ENCODE measurements at regions not wholly inside any gene's neighbourhood (a gene's known extent, or its start where the extent isn't known, plus 50 kb on each side); places are given as distances from the start of the nearest gene placed in this dataset.

- TF ChIP-seq USF1 (IDR thresholded peaks at IDR 0.05) = no peak
- TF ChIP-seq EP300 (IDR thresholded peaks at IDR 0.05; ENCODE audit: borderline replicate concordance) = no peak
- no peak for TF ChIP-seq TAF1 (IDR thresholded peaks at IDR 0.05; ENCODE audit: low read depth)
- TF ChIP-seq EGR1 (IDR thresholded peaks at IDR 0.05) = no peak
- no peak for TF ChIP-seq MAX (IDR thresholded peaks at IDR 0.05)
- TF ChIP-seq RAD21 (IDR thresholded peaks at IDR 0.05; ENCODE audit: low read depth) = no peak
- no peak for TF ChIP-seq CEBPB (IDR thresholded peaks at IDR 0.05)
- TF ChIP-seq TEAD4 (IDR thresholded peaks at IDR 0.05) = no peak
- TF ChIP-seq YY1 (IDR thresholded peaks at IDR 0.05; ENCODE audit: low read depth) = no peak
- TF ChIP-seq REST (IDR thresholded peaks at IDR 0.05; ENCODE audit: low read depth) = no peak
- no peak for TF ChIP-seq CREB1 (IDR thresholded peaks at IDR 0.05; ENCODE audit: low read depth)
- TF ChIP-seq TCF12 (IDR thresholded peaks at IDR 0.05; ENCODE audit: low read depth) = no peak
- TF ChIP-seq NFIC (IDR thresholded peaks at IDR 0.05) = no peak
Measured at GRCh38 chr6:69581581-69581980, 215.2 kb downstream of the LMBRD1 start.
